PC-3 (cell line): ENCODE measurements at regions not wholly inside any gene's neighbourhood (a gene's known extent, or its start where the extent isn't known, plus 50 kb on each side); places are given as distances from the start of the nearest gene placed in this dataset.

ENCODE experiments used
- CTCF ChIP-seq: fragments of 300-600 bp; sonication (generic); conservative IDR thresholded peaks from 2 replicates; pipeline ENCODE4 v1.5.1; 2017; ENCODE audit warnings: antibody characterized with exemption, low read depth, mild to moderate bottlenecking, low read length
- EZH2 ChIP-seq: fragments of 300-600 bp; sonication (generic); IDR thresholded peaks from one replicate; pipeline ENCODE4 v1.6.1; 2017; ENCODE audit warnings: antibody characterized with exemption, mild to moderate bottlenecking, low read length; ENCODE audit not compliant: unreplicated experiment
- EZH2phosphoT487 ChIP-seq: fragments of 300-600 bp; sonication (generic); IDR thresholded peaks from 2 replicates; pipeline ENCODE4 v1.6.1; 2018; ENCODE audit warnings: mild to moderate bottlenecking, antibody characterized with exemption, low read length, borderline replicate concordance

- no peak for TF ChIP-seq EZH2phosphoT487
- TF ChIP-seq CTCF, result no peak
- no peak for TF ChIP-seq EZH2
Measured at GRCh38 chr20:48270885-48271284, 485.6 kb upstream of the SULF2 start.
